Activated naive CD4-positive, alpha-beta T cell treated with anti-CD3 and anti-CD28 coated beads, Interleukin-2, amount 50 U/mL, for 72 hours (primary cell): ENCODE measurements at regions not wholly inside any gene's neighbourhood (a gene's known extent, or its start where the extent isn't known, plus 50 kb on each side); places are given as distances from the start of the nearest gene placed in this dataset.

Experiments
- ATAC-seq, 2 donors: fragments of 150-1000 bp; cut with Tn5 transposase; 2 replicates each; pipeline ENCODE4 v1.10.0; 2021; ENCODE audit warnings: mild to moderate bottlenecking in 2 of 2, moderate library complexity in 2 of 2
- DNase-seq, 2 donors: peaks; one replicate each; pipeline ENCODE4 v3.0.0; 2021 to 2022; ENCODE audit warnings: low spot score in 2 of 2
- H3K27ac Mint-ChIP-seq, 2 donors: one replicate each; pipeline ENCODE4 v1.8.0; 2022; ENCODE audit warnings: mild to moderate bottlenecking in 2 of 2, mixed read lengths in 2 of 2
- H3K36me3 Mint-ChIP-seq, 2 donors: one replicate each; pipeline ENCODE4 v1.8.0; 2022; ENCODE audit warnings: mixed read lengths in 2 of 2
- H3K9me3 Mint-ChIP-seq, 2 donors: one replicate each; pipeline ENCODE4 v1.8.0; 2022; ENCODE audit warnings: mixed read lengths in 2 of 2

DNA sequence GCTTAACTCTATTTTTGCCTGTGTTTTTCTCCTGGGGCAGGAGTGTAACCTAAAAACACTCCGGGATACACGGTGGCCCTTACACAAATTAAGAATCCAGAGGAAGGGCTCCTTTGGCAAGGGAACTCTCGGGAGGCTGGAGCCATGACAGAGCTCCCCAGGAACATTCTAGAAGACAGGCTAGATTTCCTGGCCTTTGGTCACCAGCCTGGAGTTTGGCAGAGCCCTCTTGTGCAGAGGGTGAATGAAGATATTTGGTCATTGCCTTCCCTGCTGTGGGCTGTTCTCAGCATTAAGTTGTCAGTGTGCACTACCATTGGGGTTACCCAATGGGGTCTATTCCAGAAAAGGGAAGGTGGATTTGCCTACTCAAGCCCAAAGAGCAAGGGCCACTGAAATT is 53.8 kb upstream of the LNX1 start:
- Mint-ChIP-seq H3K36me3 (no peaks in the 10 kb centered on the region), H3K9me3 (no peaks in the 10 kb centered on the region), H3K27ac (no peak overlapping the region)
- ATAC-seq (no peak), DNase-seq (no peak)

DNA sequence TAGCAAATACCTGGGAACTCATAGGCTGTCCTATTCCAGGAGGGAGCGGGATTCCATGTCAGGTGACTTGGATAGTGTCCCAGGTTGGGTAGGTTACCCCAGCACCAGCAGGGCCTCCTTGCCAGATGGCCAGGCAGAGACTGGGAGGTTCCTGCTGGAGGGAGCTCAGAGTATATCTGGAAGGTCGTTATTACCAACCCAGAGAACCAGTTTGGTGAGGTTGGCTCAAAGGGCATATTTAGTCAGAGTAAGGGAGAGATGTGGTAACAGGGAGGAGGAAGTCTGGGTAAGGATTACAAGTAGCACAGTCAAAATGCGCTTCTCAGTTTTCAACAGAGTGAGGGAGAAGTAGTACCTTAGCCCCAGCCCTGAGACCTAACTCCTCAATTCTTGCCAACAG is 53.3 kb upstream of the LNX1 start:
- no peaks in the 10 kb centered on the region for H3K9me3 Mint-ChIP-seq
- no peak for ATAC-seq
- no peaks in the 10 kb centered on the region for H3K36me3 Mint-ChIP-seq
- H3K27ac Mint-ChIP-seq = no peak overlapping the region
- no peak for DNase-seq
